Transverse colon (tissue), 4 donors: ENCODE measurements at regions not wholly inside any gene's neighbourhood (a gene's known extent, or its start where the extent isn't known, plus 50 kb on each side); places are given as distances from the start of the nearest gene placed in this dataset.

ENCODE experiments used
- DNase-seq: peaks from one replicate; pipeline ENCODE4 v3.0.0-alpha.2; 2019
- H3K27ac ChIP-seq, 4 donors: fragments of 200-600 bp; sonication (generic); 2 replicates each; pipeline ENCODE4 v1.5.1; 2016 to 2018; ENCODE audit warnings: inconsistent platforms in 4 of 4
- H3K27me3 ChIP-seq: fragments of 200-600 bp; sonication (generic); 2 replicates; pipeline ENCODE4 v1.5.1; 2017; ENCODE audit warnings: inconsistent platforms
- H3K36me3 ChIP-seq, 4 donors: fragments of 200-600 bp; sonication (generic); 2 replicates each; pipeline ENCODE4 v1.5.1; 2017 to 2019; ENCODE audit warnings: inconsistent platforms in 4 of 4
- H3K4me1 ChIP-seq, 4 donors: fragments of 200-600 bp; sonication (generic); 2 replicates each; pipeline ENCODE4 v1.5.1; 2017 to 2020; ENCODE audit warnings: inconsistent platforms in 4 of 4
- H3K4me3 ChIP-seq, 4 donors: fragments of 200-600 bp; sonication (generic); 1 replicate in 1 of 4; 2 replicates in 3 of 4; pipeline versions ENCODE4 v1.5.1 to v1.6.1; 2017 to 2019; ENCODE audit warnings: inconsistent platforms in 4 of 4
- H3K9me3 ChIP-seq, 2 donors: fragments of 200-600 bp; sonication (generic); 2 replicates each; pipeline ENCODE4 v1.5.1; 2017 to 2019; ENCODE audit warnings: inconsistent platforms in 2 of 2
- EP300 ChIP-seq: sonication (generic); formaldehyde crosslinking; IDR thresholded peaks from one replicate; pipeline ENCODE4 v1.6.1; 2017; ENCODE audit warnings: antibody characterized with exemption, low read depth
- POLR2A ChIP-seq: fragments of 450-650 bp; IDR thresholded peaks from one replicate; pipeline ENCODE4 v1.6.1; 2016; ENCODE audit warnings: antibody characterized with exemption, mild to moderate bottlenecking, moderate library complexity
- POLR2AphosphoS5 ChIP-seq, 3 donors: sonication (generic); formaldehyde crosslinking; IDR thresholded peaks; one replicate each; pipeline ENCODE4 v1.6.1; 2016; ENCODE audit warnings: antibody characterized with exemption in 3 of 3
- WGBS, 2 donors: methylation state at CpG; one replicate each; pipeline ENCODE4 v1.1.5; 2018; ENCODE audit warnings: low coverage in 1 of 2; 5-methylcytosine and 5-hydroxymethylcytosine counted together
- in situ Hi-C, 4 donors: fragments of 200-750 bp; cut with MboI; loops; one replicate each; pipeline versions ENCODE4 v1.15.0 to v1.15.1; 2017; ENCODE audit warnings: low sequenced_read_pairs in 3 of 4, low pct_ligation_motif_present in 1 of 4, low pct_unique_long_range_greater_than_20kb in 1 of 4
- intact Hi-C: fragments of 100-400 bp; cut with DNase I; formaldehyde crosslinking; loops from one replicate; pipeline ENCODE4 v1.15.1; 2023; ENCODE audit warnings: low total_unique reads
- TF ChIP-seq, protein P1 (sequence below), 5 experiments: fragments of 200-600 bp in 3 of 5; fragments of 450-650 bp in 2 of 5; sonication (generic) in 3 of 5; IDR thresholded peaks; 1 replicate in 2 of 5; 2 replicates in 3 of 5; pipeline ENCODE4 v1.5.1; 2016 to 2017; ENCODE audit warnings: antibody characterized with exemption in 5 of 5, inconsistent platforms in 3 of 5, mild to moderate bottlenecking in 2 of 5, moderate library complexity in 1 of 5

DNA sequence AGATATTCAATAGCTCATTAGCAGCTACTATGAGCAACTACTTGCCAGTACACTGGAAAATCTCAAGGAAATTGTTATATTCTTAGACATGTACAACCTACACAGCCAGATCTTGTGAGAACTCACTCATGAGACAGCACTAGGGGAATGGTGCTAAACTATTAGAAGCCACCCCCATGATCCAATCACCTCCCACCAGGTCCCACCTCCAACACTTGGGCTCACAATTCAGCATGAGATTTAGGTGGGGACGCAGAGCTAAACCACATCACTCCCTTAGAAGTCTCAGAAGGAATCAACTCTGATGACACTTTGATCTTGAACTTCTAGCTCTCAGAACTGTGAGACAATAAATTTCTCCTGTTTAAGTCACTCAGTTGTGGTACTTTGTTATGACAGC, 418.3 kb upstream of the SPHKAP start:
- DNase-seq, result no peak
- no peaks in the 10 kb centered on the region for H3K27me3 ChIP-seq
- WGBS, 2 donors, result 86% methylated on average over 1 of the region's 1 CpG; no CpG with 5 or more reads in 1 of the 2 donors
- in situ Hi-C loops (no loop called here), intact Hi-C loops (no loop called here)
- TF ChIP-seq POLR2AphosphoS5 (IDR thresholded peaks at IDR 0.05) (no peak), POLR2A (no peak), EP300 (no peak)
- TF ChIP-seq, protein P1, sequence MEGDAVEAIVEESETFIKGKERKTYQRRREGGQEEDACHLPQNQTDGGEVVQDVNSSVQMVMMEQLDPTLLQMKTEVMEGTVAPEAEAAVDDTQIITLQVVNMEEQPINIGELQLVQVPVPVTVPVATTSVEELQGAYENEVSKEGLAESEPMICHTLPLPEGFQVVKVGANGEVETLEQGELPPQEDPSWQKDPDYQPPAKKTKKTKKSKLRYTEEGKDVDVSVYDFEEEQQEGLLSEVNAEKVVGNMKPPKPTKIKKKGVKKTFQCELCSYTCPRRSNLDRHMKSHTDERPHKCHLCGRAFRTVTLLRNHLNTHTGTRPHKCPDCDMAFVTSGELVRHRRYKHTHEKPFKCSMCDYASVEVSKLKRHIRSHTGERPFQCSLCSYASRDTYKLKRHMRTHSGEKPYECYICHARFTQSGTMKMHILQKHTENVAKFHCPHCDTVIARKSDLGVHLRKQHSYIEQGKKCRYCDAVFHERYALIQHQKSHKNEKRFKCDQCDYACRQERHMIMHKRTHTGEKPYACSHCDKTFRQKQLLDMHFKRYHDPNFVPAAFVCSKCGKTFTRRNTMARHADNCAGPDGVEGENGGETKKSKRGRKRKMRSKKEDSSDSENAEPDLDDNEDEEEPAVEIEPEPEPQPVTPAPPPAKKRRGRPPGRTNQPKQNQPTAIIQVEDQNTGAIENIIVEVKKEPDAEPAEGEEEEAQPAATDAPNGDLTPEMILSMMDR (IDR thresholded peaks at IDR 0.05), result no peak
- H3K4me1 ChIP-seq, result peaks cover 0 to 34% (median 3%) of the 10 kb centered on the region in 4 donors
- peak overlapping the region; percentile 42 to 76 (median 68) for H3K27ac ChIP-seq
- no peaks in the 10 kb centered on the region for H3K9me3 ChIP-seq
- H3K4me3 ChIP-seq, result no peak overlapping the region
- H3K36me3 ChIP-seq, result no peaks in the 10 kb centered on the region

DNA sequence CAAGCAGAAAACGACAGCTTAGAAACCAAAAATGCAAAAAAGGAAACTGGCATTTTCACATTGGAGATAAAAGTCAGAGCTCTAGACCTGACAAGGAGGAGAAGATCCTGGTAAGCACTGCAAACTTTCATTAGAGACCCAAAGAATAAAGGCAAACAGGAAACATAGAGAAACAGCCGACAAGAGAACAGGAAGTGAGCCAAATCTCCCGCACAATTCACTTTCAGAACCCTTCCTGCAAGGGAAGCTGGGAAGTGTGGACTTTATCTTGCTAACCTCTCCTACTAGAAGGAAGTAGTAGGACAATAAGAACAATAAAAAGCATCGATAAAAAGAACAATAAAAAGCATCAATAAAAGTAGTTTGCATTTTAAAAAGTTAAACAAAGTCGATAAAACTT, 417.8 kb upstream of the SPHKAP start:
- Histone ChIP-seq H3K4me3 (peak overlapping the region in 1 of 4 donors; percentile 18), H3K9me3 (no peaks in the 10 kb centered on the region), H3K36me3 (no peaks in the 10 kb centered on the region), H3K27ac (peak overlapping the region; percentile 58 to 76 (median 68)), H3K27me3 (no peaks in the 10 kb centered on the region), H3K4me1 (peaks cover 0 to 39% (median 3%) of the 10 kb centered on the region in 4 donors)
- TF ChIP-seq POLR2AphosphoS5 (IDR thresholded peaks at IDR 0.05) (no peak), EP300 (no peak), POLR2A (no peak)
- TF ChIP-seq, protein P1 (IDR thresholded peaks at IDR 0.05), result no peak
- DNase-seq, result peak; percentile 46
- whole genome bisulfite sequencing, 2 donors, result 28 to 36% methylated on average over 5 of the region's 5 CpGs
- intact Hi-C loops (no loop called here), in situ Hi-C loops (no loop called here)

DNA sequence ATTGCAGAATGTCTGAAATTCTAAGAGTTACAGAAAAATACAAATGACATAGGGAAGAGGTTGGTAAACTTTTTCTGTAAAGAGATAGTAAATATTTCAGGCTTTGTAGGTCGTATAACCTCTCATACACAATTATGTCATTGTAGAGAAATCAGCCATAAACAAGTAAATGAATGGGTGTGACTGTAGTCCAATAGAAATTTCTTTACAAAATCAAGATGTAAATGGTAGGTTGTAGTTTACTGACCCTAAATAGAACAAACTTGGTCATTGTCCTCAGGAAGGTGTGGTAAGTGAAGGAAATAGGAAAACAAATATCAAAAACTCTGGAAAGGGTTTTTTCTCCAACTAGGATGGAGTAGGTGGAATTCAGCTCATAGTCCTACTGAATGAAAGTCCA, 415.5 kb upstream of the SPHKAP start:
- 0% methylated on average over 1 of the region's 1 CpG for WGBS, 2 donors
- H3K36me3 ChIP-seq, result no peaks in the 10 kb centered on the region
- no peak overlapping the region for H3K4me3 ChIP-seq
- no peaks in the 10 kb centered on the region for H3K27me3 ChIP-seq
- TF ChIP-seq POLR2AphosphoS5 (IDR thresholded peaks at IDR 0.05) (no peak), EP300 (no peak), POLR2A (no peak)
- TF ChIP-seq, protein P1 (IDR thresholded peaks at IDR 0.05), result no peak
- peak overlapping the region in 3 of 4 donors; percentile 17 to 58 (median 45) for H3K27ac ChIP-seq
- in situ Hi-C loops (no loop called here), intact Hi-C loops (no loop called here)
- no peak for DNase-seq
- no peaks in the 10 kb centered on the region for H3K9me3 ChIP-seq
- peaks cover 0 to 49% (median 3%) of the 10 kb centered on the region in 4 donors for H3K4me1 ChIP-seq

DNA sequence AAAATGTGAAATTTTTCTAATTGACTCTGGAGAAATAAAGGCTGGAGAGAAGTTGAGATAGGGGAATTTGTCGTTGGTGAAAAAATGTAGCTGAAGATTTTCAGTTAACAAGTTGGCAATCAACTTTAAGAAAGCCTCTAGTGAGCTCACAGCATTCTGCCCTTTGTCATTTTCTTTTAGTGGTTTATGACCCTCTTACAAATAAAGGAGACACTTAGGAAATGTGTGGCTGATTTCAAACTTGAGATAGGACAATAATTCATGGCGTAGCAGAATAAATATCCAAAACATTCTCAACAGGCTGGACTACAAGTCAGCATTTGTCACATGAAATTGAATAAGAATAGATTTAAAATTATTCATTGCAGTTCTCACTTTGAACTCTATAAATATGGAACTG, 412.5 kb upstream of the SPHKAP start:
- H3K36me3 ChIP-seq, result no peaks in the 10 kb centered on the region
- H3K4me1 ChIP-seq, result peaks cover 0 to 35% (median 0%) of the 10 kb centered on the region in 4 donors
- intact Hi-C loops (no loop called here), in situ Hi-C loops (no loop called here)
- no peak for TF ChIP-seq POLR2AphosphoS5 (IDR thresholded peaks at IDR 0.05)
- no peak for TF ChIP-seq POLR2A
- TF ChIP-seq, protein P1 (IDR thresholded peaks at IDR 0.05), result no peak
- TF ChIP-seq EP300, result no peak
- H3K9me3 ChIP-seq, result no peaks in the 10 kb centered on the region
- DNase-seq, result no peak
- no peaks in the 10 kb centered on the region for H3K27me3 ChIP-seq
- peak overlapping the region; percentile 23 to 46 (median 31) for H3K27ac ChIP-seq
- WGBS, 2 donors, result 10 to 19% methylated on average over 2 of the region's 2 CpGs
- H3K4me3 ChIP-seq, result no peak overlapping the region
